SU-DHL-6 (cell line): ENCODE measurements at regions not wholly inside any gene's neighbourhood (a gene's known extent, or its start where the extent isn't known, plus 50 kb on each side); places are given as distances from the start of the nearest gene placed in this dataset.

ENCODE experiments used
- H2AFZ ChIP-seq: fragments of 200-600 bp; sonication (generic); 2 replicates; pipeline ENCODE4 v1.6.1; 2014; ENCODE audit warnings: low read depth, mild to moderate bottlenecking, moderate library complexity, mixed read lengths, antibody characterized with exemption, low read length; ENCODE audit not compliant: severe bottlenecking
- H3F3A ChIP-seq: fragments of 200-600 bp; shearing (Covaris generic); 2 replicates; pipeline ENCODE4 v1.6.0; 2016; ENCODE audit warnings: antibody characterized with exemption, mild to moderate bottlenecking; ENCODE audit not compliant: insufficient read depth
- H3K27ac ChIP-seq: fragments of 200-600 bp; sonication (generic); 2 replicates; pipeline ENCODE4 v1.5.1; 2016; ENCODE audit warnings: low read depth, mild to moderate bottlenecking, low read length, moderate library complexity, mixed read lengths
- H3K27me3 ChIP-seq: fragments of 200-600 bp; sonication (generic), shearing (Covaris generic); 2 replicates; pipeline ENCODE4 v1.6.0; 2014; ENCODE audit warnings: mild to moderate bottlenecking, low read length
- H3K36me3 ChIP-seq: fragments of 200-600 bp; sonication (generic); 2 replicates; pipeline ENCODE4 v1.6.1; 2014; ENCODE audit warnings: mild to moderate bottlenecking, low read length, mixed read lengths
- H3K4me2 ChIP-seq: fragments of 300-600, 200-600 bp; shearing (Covaris generic), sonication (generic); 2 replicates; pipeline ENCODE4 v1.6.0; 2014; ENCODE audit warnings: low read length, low read depth, mild to moderate bottlenecking; ENCODE audit not compliant: poor library complexity, severe bottlenecking
- H3K4me3 ChIP-seq: fragments of 200-600 bp; sonication (generic); 2 replicates; pipeline ENCODE4 v1.5.1; 2014; ENCODE audit warnings: antibody characterized with exemption, low read length, mild to moderate bottlenecking, mixed read lengths; ENCODE audit not compliant: insufficient read depth, poor library complexity, severe bottlenecking
- H3K79me2 ChIP-seq: fragments of 200-600 bp; sonication (generic); 2 replicates; pipeline ENCODE4 v1.6.1; 2014; ENCODE audit warnings: mild to moderate bottlenecking, low read length, moderate library complexity; ENCODE audit not compliant: insufficient read depth
- H3K9ac ChIP-seq: fragments of 200-600 bp; sonication (generic); 2 replicates; pipeline ENCODE4 v1.7.0; 2014; ENCODE audit warnings: mild to moderate bottlenecking, low read length
- H3K9me2 ChIP-seq: fragments of 200-600 bp; sonication (generic); replicated peaks from 2 replicates; pipeline ENCODE4 v1.6.1; 2014; ENCODE audit warnings: low read length; ENCODE audit not compliant: insufficient read depth
- H3K9me3 ChIP-seq: fragments of 200-600 bp; sonication (generic); 2 replicates; pipeline ENCODE4 v1.6.1; 2014; ENCODE audit warnings: low read length, mixed read lengths; ENCODE audit not compliant: insufficient read depth
- H4K20me1 ChIP-seq: fragments of 200-600 bp; sonication (generic); 2 replicates; pipeline ENCODE4 v1.6.1; 2014; ENCODE audit warnings: low read depth, mild to moderate bottlenecking, antibody characterized with exemption, low read length, moderate library complexity, mixed read lengths
- CTCF ChIP-seq: fragments of 200-600 bp; sonication (generic); IDR thresholded peaks from one replicate; pipeline ENCODE4 v1.5.1; 2017; ENCODE audit warnings: antibody characterized with exemption, mild to moderate bottlenecking, low read length, moderate library complexity; ENCODE audit not compliant: insufficient read depth, poor library complexity, severe bottlenecking
- EZH2phosphoT487 ChIP-seq: fragments of 200-600 bp; sonication (generic), shearing (Covaris generic); conservative IDR thresholded peaks from 2 replicates; pipeline ENCODE4 v1.6.1; 2018; ENCODE audit warnings: mild to moderate bottlenecking, antibody characterized with exemption, low read length, moderate library complexity, mixed read lengths

DNA sequence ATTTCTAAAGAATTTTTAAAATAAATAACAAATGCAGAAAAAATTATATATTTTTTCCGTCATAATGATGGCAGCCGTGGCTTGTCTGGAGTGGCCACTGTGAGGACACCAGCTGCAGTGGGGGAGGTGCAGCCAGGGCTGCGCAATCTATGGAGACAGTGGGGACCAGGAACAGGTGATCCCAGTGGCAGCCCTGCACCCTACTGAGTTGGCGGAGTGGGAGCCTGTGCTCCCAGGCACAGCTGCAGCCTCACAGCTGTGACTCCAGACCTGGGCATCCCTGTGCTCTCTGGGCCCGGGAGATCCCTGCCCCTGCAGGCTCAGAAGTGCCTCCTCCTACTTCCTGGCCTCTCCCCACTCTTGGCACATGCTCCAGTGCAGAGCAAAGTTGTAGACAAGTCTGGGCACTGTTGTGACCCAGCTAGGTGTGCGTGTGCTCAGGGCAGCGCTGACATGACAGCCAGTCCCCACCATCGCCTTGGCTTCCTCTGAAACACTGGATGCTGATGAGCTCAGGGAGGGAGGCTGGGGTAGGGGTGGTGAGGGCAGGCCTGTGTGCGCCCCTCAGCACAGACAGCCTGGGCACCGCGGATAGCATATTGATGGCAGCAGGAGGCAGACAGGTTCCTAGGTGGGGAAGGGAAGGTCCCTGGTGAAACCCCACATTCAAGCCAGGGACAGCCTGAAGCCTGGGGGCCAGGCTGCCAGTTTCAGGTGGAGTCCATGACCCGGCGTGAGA is 96.0 kb upstream of the PRR16 start:
- no peaks in the 10 kb centered on the region for H3K9me2 ChIP-seq
- H3K27ac ChIP-seq = no peak overlapping the region
- no peaks in the 10 kb centered on the region for H4K20me1 ChIP-seq
- no peaks in the 10 kb centered on the region for H3F3A ChIP-seq
- no peaks in the 10 kb centered on the region for H3K79me2 ChIP-seq
- H2AFZ ChIP-seq = no peak overlapping the region
- H3K36me3 ChIP-seq = no peaks in the 10 kb centered on the region
- H3K9ac ChIP-seq = no peak overlapping the region
- H3K4me2 ChIP-seq = no peak overlapping the region
- H3K4me3 ChIP-seq = no peak overlapping the region
- H3K27me3 ChIP-seq = no peaks in the 10 kb centered on the region
- TF ChIP-seq EZH2phosphoT487 (no peak), CTCF (no peak)
- H3K9me3 ChIP-seq = no peaks in the 10 kb centered on the region

DNA sequence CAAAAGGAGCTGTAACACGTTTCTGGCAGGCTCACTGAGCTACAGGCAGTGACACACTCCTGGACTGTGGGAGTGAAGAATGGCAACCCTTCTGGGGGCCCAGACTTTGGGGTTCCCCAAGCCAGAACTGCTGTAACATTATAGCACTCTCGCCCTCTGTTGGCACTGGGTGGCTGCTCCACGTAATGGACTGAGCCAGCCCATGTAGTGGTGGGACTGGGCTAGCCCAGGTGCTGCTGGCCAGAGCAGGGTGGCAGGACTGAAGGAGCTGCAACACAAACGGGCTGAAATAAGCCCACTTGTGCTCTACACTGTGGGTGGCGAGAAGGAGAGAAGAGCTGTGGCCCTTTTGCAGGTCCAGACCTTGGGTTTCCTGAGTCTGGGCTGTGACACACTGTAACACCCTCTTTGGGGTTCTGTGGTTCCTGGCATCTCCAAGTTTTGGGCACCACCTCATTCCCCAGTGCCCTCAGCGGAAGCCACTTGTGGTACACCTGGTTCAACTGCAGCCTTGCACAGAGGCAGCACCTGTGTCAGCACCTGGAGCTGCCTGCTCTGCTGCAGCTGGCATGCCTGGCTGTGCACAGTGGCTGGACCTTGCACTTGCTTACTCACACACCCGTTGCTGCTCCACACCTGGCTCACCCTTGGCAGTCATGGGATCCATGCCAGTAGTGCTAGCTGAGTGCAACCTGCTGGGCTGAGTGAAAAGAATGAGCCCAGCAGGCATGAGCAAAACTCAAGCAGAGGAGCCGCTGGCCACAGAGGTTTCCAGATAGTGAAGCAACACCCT is 95.0 kb upstream of the PRR16 start:
- no peak overlapping the region for H3K4me3 ChIP-seq
- H2AFZ ChIP-seq = no peak overlapping the region
- H3K9me2 ChIP-seq = no peaks in the 10 kb centered on the region
- TF ChIP-seq CTCF = no peak
- no peaks in the 10 kb centered on the region for H4K20me1 ChIP-seq
- no peak overlapping the region for H3K4me2 ChIP-seq
- H3K9ac ChIP-seq = no peak overlapping the region
- no peak overlapping the region for H3K27ac ChIP-seq
- H3K27me3 ChIP-seq = no peaks in the 10 kb centered on the region
- H3F3A ChIP-seq = no peaks in the 10 kb centered on the region
- H3K79me2 ChIP-seq = no peaks in the 10 kb centered on the region
- no peaks in the 10 kb centered on the region for H3K36me3 ChIP-seq
- H3K9me3 ChIP-seq = no peaks in the 10 kb centered on the region

- no peak for TF ChIP-seq CTCF
- TF ChIP-seq EZH2phosphoT487 = no peak
- Histone ChIP-seq H3K9me2 (no peaks in the 10 kb centered on the region), H3K27me3 (no peaks in the 10 kb centered on the region), H3K9me3 (no peaks in the 10 kb centered on the region), H3K36me3 (no peaks in the 10 kb centered on the region), H4K20me1 (no peaks in the 10 kb centered on the region), H3K4me2 (no peak overlapping the region), H3K4me3 (no peak overlapping the region), H3F3A (no peaks in the 10 kb centered on the region), H3K27ac (no peak overlapping the region), H3K79me2 (no peaks in the 10 kb centered on the region), H2AFZ (no peak overlapping the region), H3K9ac (no peak overlapping the region)
Measured at GRCh38 chr5:120372899-120373298, 91.2 kb upstream of the PRR16 start.
